Dendritic cell treated with granulocyte-macrophage colony-stimulating factor and Interleukin-4, amounts not matched to agents 40 ng/mL and 50 ng/mL, for 4 days (primary cell): ENCODE measurements at regions not wholly inside any gene's neighbourhood (a gene's known extent, or its start where the extent isn't known, plus 50 kb on each side); places are given as distances from the start of the nearest gene placed in this dataset.
"Not testable (repeated sequence)": the region's sequence is repeated elsewhere in the genome, so short reads cannot be mapped to it uniquely, and the experiment has no call there.

Experiments used
- H3K27ac Mint-ChIP-seq: one replicate; pipeline ENCODE4 v1.8.0; 2022; ENCODE audit warnings: mild to moderate bottlenecking, mixed read lengths
- H3K27me3 Mint-ChIP-seq: one replicate; pipeline ENCODE4 v1.8.0; 2022; ENCODE audit warnings: mild to moderate bottlenecking, mixed read lengths
- H3K36me3 Mint-ChIP-seq: one replicate; pipeline ENCODE4 v1.8.0; 2022; ENCODE audit warnings: low read depth, mixed read lengths
- H3K4me1 Mint-ChIP-seq: one replicate; pipeline ENCODE4 v1.8.0; 2022; ENCODE audit warnings: low read depth, mixed read lengths
- H3K4me3 Mint-ChIP-seq: one replicate; pipeline ENCODE4 v1.8.0; 2022; ENCODE audit warnings: mild to moderate bottlenecking, moderate library complexity, mixed read lengths
- H3K9me3 Mint-ChIP-seq: one replicate; pipeline ENCODE4 v1.8.0; 2022; ENCODE audit warnings: mixed read lengths
- intact Hi-C: fragments of 100-400 bp; cut with micrococcal nuclease; formaldehyde crosslinking; loops from one replicate; pipeline ENCODE4 v1.15.0; 2022

DNA sequence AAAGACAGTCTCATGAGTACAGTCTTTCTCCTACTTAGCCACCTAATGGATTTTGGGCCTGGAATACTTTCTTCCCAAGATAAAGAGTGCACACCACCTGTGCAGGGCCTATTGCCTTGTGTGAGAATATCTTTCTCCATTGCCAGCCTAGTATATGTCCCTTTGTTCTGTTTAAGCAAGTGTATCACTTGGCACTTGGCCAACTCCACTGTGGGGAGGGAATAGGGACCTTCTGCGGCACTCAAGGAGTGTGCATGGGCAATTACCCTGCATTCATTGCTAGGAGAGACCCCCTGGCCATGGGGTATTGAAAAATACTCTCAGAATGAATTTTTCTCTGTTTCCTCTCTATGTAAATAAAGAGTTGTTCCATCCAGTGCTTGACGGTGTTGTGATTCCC is 201.7 kb upstream of the OR4C13 start:
- intact Hi-C loops, H3K36me3 Mint-ChIP-seq, H3K4me1 Mint-ChIP-seq, H3K4me3 Mint-ChIP-seq, H3K27me3 Mint-ChIP-seq, H3K27ac Mint-ChIP-seq: not testable (repeated sequence)
- H3K9me3 Mint-ChIP-seq = peaks cover 19% of the 10 kb centered on the region

DNA sequence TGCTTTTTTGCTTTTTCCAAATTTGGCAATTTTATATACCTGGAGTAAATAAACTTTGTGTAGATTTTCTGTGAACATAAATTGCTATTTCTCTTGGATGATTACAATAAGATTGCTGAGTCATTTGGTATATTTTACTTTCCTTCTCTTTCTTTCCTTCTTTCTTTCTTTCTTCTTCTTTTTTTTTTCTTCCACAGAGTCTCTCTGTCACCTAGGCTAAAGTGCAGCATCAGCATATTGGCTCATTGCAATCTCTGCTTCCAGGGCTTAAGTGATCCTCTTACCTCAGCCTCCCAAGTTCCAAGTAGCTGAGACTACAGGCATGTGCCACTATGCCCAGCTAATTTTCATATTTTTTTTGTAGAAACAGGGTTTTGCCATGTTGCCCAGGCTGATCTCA is 201.2 kb upstream of the OR4C13 start:
- intact Hi-C loops, H3K4me3 Mint-ChIP-seq: not testable (repeated sequence)
- H3K9me3 Mint-ChIP-seq = peaks cover 14% of the 10 kb centered on the region

DNA sequence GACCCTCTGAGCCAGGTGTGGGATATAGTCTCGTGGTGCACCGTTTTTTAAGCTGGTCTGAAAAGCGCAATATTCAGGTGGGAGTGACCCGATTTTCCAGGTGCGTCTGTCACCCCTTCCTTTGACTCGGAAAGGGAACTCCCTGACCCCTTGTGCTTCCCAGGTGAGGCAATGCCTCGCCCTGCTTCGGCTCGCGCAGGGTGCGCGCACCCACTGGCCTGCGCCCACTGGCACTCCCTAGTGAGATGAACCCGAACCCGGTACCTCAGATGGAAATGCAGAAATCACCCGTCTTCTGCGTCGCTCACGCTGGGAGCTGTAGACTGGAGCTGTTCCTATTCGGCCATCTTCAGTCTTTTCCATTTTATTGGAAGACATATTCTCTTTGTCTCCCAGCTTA is 171.4 kb upstream of the OR4C13 start:
- H3K27me3 Mint-ChIP-seq, H3K9me3 Mint-ChIP-seq, intact Hi-C loops, H3K4me3 Mint-ChIP-seq, H3K4me1 Mint-ChIP-seq, H3K36me3 Mint-ChIP-seq, H3K27ac Mint-ChIP-seq: not testable (repeated sequence)

More for the DNA sequence above, 201.2 kb upstream of the OR4C13 start:
- H3K27ac Mint-ChIP-seq, H3K36me3 Mint-ChIP-seq, H3K27me3 Mint-ChIP-seq, H3K4me1 Mint-ChIP-seq: not testable (repeated sequence)

DNA sequence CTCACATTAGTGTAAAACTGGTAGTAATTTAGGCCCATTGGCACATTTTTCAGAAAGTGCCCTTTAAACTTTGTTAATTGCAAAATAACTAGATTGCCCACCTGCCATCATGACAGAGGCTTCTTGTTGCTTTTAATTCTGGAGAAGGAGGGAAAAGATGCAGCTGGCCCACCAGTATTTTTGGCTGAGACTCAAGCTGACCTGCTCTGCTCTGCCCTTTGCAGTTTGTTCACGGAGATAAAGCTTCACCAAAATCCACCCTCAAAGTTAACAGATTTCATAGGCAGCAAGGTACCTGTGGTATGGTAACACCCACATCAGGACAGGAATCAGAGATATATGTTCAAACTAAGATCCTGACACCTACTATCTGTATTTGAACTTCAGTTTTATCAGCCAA is 170.2 kb upstream of the OR4C13 start:
- H3K36me3 Mint-ChIP-seq, H3K4me1 Mint-ChIP-seq, H3K4me3 Mint-ChIP-seq, H3K27me3 Mint-ChIP-seq, H3K27ac Mint-ChIP-seq, intact Hi-C loops, H3K9me3 Mint-ChIP-seq: not testable (repeated sequence)

DNA sequence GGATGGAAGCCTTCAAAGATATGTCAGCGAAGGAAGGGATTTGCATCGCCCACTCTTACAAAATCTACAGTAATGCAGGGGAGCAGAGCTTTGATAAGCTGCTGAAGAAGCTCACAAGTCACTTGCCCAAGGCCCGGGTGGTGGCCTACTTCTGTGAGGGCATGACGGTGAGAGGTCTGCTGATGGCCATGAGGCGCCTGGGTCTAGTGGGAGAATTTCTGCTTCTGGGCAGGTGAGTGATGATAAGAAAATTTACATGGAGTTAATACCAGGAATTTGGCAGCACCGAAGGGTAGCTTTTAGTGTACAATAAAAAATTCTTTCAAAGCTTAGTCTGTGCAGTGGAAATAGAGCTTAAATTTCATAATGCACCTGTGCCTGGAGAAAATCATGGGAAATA is 168.3 kb upstream of the OR4C13 start:
- H3K27me3 Mint-ChIP-seq, intact Hi-C loops, H3K27ac Mint-ChIP-seq, H3K36me3 Mint-ChIP-seq, H3K4me3 Mint-ChIP-seq, H3K4me1 Mint-ChIP-seq: not testable (repeated sequence)
- peaks cover 11% of the 10 kb centered on the region for H3K9me3 Mint-ChIP-seq

DNA sequence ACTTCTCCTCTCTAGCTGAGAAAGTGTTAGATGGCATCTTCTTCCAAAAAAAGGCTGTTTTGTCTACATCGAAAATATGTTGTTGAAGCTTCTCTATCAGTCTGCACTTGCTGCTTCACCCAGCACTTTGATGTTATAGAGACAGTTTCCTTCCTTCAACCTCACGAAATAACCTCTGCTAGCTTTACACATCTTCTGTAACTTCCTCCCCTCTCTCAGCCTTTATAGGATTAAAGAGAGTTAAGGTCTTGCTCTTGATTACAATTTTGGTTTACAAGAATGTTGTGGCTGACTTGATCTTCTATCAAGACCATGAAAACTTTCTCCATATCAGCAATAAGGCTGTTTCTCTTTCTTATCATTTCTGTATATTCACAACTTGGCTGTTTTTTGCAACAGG is 162.4 kb upstream of the OR4C13 start:
- H3K27ac Mint-ChIP-seq, intact Hi-C loops, H3K36me3 Mint-ChIP-seq, H3K4me1 Mint-ChIP-seq, H3K27me3 Mint-ChIP-seq, H3K4me3 Mint-ChIP-seq: not testable (repeated sequence)
- peaks cover 40% of the 10 kb centered on the region for H3K9me3 Mint-ChIP-seq

DNA sequence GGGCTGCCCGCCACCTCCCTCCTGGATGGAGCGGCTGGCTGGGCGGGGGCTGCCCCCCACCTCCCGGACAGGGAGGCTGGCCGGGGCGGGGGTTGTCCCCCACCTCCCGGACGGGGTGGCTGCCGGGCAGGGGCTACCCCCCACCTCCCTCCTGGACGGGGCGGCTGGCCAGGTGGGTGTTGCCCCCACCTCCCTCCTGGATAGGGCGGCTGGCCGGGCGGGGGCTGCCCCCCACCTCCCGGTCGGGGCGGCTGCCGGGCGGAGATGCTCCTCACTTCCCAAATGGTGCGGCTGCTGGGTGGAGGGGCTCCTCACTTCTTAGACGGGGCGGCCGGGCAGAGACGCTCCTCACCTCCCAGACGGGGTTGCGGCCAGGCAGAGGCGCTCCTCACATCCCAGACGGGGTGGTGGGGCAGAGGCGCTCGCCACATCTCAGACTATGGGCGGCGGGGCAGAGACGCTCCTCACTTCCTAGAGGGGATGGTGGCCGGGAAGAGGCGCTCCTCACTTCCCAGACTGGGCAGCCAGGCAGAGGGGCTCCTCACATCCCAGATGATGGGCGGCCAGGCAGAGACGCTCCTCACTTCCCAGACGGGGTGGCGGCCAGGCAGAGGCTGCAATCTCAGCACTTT is 153.9 kb upstream of the OR4C13 start:
- H3K9me3 Mint-ChIP-seq = peaks cover 31% of the 10 kb centered on the region
- H3K4me1 Mint-ChIP-seq, intact Hi-C loops, H3K27me3 Mint-ChIP-seq, H3K36me3 Mint-ChIP-seq, H3K4me3 Mint-ChIP-seq, H3K27ac Mint-ChIP-seq: not testable (repeated sequence)

DNA sequence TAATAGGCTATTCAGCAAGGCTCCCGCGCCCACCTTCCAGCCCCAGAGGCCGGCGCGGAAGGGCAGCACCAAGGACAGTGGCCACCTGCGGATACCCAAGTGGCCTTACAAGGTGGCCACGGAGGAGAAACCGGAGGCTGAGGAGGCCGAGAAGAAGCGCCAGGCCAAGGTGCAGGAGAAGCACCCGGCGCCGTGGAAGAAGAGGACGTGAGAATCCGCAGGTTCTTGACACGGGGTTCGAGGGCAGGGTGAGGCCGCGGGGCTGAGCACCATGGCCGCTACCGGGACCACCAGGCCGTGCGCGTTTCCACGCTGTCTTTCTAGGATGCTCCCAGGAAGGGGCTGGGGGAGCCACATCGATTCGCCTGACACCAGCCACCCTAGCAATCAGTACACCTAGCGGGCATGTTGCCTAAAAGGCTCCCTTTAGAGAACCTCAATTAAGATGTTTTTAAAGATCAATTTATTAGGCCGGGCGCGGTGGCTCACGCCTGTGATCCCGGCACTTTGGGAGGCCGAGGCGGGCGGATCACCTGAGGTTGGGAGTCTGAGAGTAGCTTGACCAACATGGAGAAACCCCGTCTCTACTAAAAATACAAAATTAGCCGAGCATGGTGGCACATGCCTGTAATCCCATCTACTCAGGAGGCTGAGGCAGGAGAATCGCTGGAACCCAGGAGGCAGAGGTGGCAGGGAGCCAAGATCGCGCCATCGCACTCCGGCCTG is 134.3 kb upstream of the OR4C13 start:
- H3K4me3 Mint-ChIP-seq, H3K4me1 Mint-ChIP-seq, H3K36me3 Mint-ChIP-seq, H3K27me3 Mint-ChIP-seq, intact Hi-C loops, H3K27ac Mint-ChIP-seq: not testable (repeated sequence)
- peaks cover 52% of the 10 kb centered on the region for H3K9me3 Mint-ChIP-seq

DNA sequence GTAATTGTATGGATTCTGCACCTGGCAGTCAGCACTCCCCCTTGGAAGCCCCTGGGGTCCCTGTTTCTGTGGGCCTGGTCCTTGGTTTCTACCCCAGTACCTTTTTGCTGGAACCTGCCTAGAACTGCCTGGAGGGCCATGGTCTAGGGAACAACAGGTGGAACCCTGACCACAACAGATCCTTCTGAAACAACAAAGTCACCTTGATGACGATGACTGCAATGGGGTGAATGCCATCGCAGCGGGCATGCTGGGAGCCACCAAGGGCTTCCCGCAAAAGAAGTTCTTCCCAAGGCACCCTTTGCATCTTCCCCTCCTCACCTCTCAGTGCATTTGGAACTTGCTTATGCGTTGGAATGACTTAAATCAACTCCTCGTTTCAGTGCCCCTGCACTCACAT is 129.0 kb upstream of the OR4C13 start:
- H3K4me3 Mint-ChIP-seq, H3K4me1 Mint-ChIP-seq, H3K27me3 Mint-ChIP-seq, H3K36me3 Mint-ChIP-seq, H3K27ac Mint-ChIP-seq, intact Hi-C loops: not testable (repeated sequence)
- peaks cover 63% of the 10 kb centered on the region for H3K9me3 Mint-ChIP-seq

DNA sequence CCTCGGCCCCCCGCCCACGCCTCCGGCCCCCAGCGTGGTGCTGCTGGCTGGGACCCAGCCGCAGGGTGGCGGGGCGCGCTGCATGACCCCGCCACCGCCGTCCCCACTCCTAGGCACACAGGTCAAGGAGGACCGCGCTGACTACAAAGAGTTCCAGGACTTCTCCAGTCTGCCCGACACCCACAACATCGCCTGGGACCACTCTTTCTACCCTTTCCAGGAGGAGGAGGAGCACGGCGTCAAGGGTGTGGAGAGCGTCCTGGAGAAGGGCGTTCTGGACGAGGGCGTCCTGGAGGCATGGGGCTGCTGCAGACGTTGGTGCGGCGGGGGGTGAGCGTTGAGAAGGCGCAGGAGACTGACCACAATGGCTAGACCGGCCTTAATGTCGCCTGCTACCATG is 101.7 kb upstream of the OR4C13 start:
- H3K27me3 Mint-ChIP-seq, H3K27ac Mint-ChIP-seq, H3K36me3 Mint-ChIP-seq, intact Hi-C loops, H3K4me1 Mint-ChIP-seq, H3K4me3 Mint-ChIP-seq: not testable (repeated sequence)
- H3K9me3 Mint-ChIP-seq = peaks cover 29% of the 10 kb centered on the region

DNA sequence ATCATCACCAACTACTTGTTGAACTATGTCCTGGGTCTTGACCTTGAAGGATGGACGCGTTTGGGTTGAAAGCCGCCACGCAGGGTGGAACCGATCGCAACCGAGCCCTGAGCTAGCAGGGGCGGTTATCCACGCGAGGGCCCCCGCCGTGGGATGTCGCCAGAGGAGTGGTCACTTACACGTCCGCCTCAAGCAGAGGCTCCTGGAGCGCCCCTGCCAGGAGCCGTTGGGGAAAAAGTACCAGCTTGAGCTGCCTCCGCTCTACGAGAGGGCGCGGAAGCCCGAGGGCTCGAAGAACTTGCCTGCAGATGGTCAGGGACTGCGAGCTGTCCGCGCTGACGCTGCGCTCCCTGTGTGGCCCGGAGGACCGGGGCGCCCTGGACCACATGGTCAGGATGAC is 100.7 kb upstream of the OR4C13 start:
- no peaks in the 10 kb centered on the region for H3K27me3 Mint-ChIP-seq
- no peaks in the 10 kb centered on the region for H3K36me3 Mint-ChIP-seq

DNA sequence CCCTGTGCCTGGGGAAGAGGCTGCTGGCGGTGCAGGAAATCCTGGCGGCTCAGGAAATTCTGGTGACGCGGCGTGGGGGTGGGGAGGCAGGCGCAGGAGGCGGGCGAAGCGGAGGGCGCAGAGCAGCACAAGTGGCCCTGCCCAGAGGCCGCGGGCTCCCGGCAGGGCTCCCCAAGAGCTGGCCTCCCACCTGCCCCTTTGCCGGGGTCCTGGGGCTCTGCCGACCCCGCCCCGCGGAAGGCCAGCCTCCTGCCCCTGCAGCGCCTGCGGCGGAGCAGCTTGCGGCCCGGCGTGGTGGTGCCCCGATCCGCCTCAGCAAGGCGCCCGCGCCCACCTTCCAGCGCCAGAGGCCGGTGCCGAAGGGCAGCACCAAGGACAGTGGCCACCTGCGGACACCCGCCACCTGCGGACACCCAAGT is 100.2 kb upstream of the OR4C13 start:
- no peaks in the 10 kb centered on the region for H3K4me1 Mint-ChIP-seq
- no peak overlapping the region for H3K4me3 Mint-ChIP-seq
- H3K27me3 Mint-ChIP-seq = no peaks in the 10 kb centered on the region
- H3K36me3 Mint-ChIP-seq = no peaks in the 10 kb centered on the region
- no peak overlapping the region for H3K27ac Mint-ChIP-seq
- intact Hi-C loops = no loop called here
- peaks cover 38% of the 10 kb centered on the region for H3K9me3 Mint-ChIP-seq

More for the DNA sequence above, 100.7 kb upstream of the OR4C13 start:
- H3K4me1 Mint-ChIP-seq = no peaks in the 10 kb centered on the region
- no peak overlapping the region for H3K4me3 Mint-ChIP-seq
- H3K27ac Mint-ChIP-seq = no peak overlapping the region
- peaks cover 36% of the 10 kb centered on the region for H3K9me3 Mint-ChIP-seq
- intact Hi-C loops = no loop called here

DNA sequence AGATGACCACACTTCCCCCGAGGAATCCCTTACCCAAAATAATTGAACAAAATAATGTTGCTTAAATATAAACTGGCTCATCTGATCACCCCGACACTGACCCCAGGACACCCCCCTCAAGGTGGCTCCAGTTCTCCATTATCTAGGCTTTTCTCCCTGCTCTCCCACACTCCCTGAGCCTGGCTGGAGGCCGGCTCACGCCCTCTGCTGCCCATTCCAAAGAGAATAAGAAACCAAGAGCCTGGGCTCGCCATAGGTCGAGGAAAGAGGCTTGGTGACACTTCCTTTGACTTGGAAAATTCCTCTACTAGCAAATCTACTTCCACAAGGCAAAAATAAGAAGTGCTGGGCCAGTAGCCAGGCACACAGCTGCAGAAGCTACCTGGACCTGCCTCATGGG is 63.3 kb upstream of the OR4C13 start:
- peaks cover 64% of the 10 kb centered on the region for H3K9me3 Mint-ChIP-seq
- H3K27ac Mint-ChIP-seq, H3K4me3 Mint-ChIP-seq, H3K36me3 Mint-ChIP-seq, H3K4me1 Mint-ChIP-seq, intact Hi-C loops, H3K27me3 Mint-ChIP-seq: not testable (repeated sequence)

DNA sequence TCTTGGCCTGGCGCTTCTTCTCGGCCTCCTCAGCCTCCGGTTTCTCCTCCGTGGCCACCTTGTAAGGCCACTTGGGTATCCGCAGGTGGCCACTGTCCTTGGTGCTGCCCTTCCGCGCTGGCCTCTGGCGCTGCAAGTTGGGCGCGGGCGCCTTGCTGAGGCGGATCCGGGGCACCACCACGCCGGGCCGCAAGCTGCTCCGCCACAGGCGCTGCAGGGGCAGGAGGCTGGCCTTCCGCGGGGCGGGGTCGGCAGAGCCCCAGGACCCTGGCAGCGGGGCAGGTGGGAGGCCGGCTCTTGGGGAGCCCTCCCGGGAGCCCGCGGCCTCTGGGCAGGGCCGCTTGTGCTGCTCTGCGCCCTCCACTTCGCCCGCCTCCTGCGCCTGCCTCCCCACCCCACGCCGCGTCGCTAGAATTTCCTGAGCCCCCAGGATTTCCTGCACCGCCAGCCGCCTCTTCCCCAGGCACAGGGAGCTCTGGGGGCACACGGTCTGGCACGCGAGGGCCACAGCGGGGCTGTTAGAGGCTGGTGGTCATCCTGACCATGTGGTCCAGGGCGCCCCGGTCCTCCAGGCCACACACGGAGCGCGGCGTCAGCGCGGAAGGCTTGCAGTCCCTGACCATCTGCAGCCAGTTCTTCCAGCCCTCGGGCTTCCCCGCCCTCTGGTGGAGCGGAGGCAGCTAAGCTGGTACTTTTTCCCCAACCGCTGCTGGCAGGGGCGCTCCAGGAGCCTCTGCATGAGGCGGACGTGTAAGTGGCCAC is 60.1 kb upstream of the OR4C13 start:
- H3K4me1 Mint-ChIP-seq, H3K27me3 Mint-ChIP-seq, H3K4me3 Mint-ChIP-seq, H3K27ac Mint-ChIP-seq, intact Hi-C loops, H3K36me3 Mint-ChIP-seq: not testable (repeated sequence)
- peaks cover 71% of the 10 kb centered on the region for H3K9me3 Mint-ChIP-seq
